Right hindlimb (tissue), 1 donor: ENCODE measurements at regions not wholly inside any gene's neighbourhood (a gene's known extent, or its start where the extent isn't known, plus 50 kb on each side); places are given as distances from the start of the nearest gene placed in this dataset.

Experiments used
- DNase-seq: peaks from one replicate; pipeline ENCODE4 v3.0.0-alpha.2; 2018

GRCh38 chr9:7287986-7288385 is 511.6 kb downstream of the DMAC1 start:
- no peak for DNase-seq

DNA sequence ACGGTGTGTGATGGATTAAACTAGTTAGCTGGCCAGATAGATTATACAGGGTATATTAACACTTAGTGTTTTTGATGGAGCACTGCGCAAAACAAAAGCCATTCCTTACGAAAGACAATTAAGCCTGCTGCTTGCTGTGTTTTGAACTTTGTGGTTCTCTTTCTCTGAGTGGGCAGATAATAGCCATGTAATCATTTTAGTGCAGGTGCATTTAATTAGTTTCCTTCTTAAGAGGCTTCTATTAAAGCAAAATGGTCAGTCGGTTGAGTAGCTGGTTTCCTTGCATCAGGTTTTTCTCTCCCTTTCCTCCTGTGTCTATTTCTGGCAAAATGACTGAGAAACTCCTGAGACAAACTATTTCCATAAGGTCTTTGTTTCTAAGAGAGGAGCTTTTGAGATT is 512.5 kb downstream of the DMAC1 start:
- no peak for DNase-seq

GRCh38 chr9:7286101-7286500 is 513.5 kb downstream of the DMAC1 start:
- DNase-seq = no peak

DNA sequence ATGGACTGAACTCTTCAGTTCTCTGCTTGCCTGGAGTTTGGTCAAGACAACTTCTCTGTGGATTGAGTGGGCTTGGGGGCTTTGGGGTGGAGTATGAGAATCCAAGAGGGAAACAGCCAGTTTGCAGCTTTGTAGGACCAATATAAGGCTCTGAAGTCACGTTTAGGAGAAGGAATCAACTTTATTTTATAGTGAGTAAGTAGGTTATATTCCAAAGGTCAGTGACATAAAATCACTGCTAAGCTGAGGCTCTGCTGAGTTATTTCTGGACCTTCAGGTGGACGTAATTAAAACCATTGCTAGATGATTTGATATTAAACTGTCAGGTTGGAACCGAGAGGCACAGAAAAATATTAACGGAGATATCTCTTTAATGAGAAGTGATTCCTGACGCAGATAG is 514.4 kb downstream of the DMAC1 start:
- DNase-seq = no peak

DNA sequence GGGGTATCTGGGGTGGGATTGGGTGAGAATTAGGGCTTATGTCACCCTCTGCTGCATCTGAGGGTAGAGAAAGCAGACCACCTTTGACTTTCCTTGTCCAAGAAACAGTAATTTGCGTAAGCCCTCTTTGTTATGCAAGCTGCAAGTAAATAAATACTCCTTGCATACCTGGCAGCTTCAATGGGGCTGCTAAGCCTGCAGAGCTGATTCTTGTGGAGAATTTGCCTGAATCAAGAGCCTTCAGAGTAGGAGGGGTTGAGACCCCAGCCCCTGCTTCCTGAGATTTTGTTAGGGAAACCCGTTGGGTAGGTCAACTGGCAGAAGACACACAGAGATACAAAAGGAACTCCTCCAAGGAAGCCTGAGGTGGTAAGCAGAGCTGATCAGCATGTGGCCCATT is 515.1 kb downstream of the DMAC1 start:
- DNase-seq = no peak

GRCh38 chr9:7284117-7284516 is 515.5 kb downstream of the DMAC1 start:
- no peak for DNase-seq

DNA sequence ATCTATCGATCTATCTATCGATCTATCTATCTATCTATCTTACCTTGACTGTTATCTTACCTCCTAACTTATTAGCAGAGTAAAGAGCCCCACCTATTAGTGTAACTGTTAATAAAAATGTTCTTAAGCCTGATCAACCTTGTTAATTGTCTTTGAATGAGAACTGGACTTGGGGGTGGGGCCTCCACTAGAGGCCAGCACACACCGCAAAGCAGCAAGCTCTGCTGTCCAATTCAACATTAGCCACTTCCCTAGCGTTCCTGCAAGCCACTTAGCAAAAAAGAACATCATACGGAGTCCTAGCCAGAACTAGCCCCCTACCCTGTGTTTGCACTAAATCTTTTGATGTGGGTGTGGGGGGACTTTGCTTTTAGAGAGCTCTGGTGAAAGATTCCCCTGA is 515.8 kb downstream of the KDM4C start:
- peak; percentile 30 for DNase-seq

DNA sequence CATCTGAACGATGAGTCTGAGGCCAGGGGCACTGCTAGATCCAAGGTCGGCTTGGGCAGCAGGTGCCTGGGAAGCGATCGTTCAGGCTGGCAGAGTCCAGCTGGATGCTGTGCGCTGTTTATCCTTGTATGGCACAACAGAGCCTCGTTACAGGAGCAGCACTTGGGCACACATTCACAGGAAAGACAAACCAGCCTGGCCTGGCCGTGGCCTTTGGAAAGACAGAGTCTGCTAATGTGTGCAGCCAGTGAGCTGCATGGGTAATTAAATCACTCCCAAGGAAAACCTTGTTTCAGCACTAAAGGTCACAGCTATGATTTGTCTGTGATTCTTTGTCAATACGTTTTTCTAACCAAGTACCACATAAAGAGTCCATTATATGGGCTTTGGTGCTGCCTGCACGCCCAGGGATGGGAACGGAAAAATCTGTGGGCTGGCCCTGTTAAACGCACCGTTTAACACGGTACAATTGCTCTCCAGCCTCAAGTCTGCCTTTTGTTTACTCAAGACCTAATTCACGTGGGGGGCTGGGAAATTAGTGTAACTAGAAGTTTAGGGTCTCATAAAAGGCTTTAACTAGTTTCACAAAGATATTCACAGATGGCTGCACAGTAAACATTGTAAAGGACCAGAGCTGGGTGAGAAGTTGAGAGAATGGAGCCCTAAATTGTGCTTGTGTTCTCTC is 509.3 kb downstream of the KDM4C start:
- peak; percentile 25 for DNase-seq

- no peak for DNase-seq
Observed at GRCh38 chr9:7265181-7265580, 507.4 kb downstream of the KDM4C start.

GRCh38 chr9:7259544-7260241 is 501.9 kb downstream of the KDM4C start:
- DNase-seq = no peak

DNA sequence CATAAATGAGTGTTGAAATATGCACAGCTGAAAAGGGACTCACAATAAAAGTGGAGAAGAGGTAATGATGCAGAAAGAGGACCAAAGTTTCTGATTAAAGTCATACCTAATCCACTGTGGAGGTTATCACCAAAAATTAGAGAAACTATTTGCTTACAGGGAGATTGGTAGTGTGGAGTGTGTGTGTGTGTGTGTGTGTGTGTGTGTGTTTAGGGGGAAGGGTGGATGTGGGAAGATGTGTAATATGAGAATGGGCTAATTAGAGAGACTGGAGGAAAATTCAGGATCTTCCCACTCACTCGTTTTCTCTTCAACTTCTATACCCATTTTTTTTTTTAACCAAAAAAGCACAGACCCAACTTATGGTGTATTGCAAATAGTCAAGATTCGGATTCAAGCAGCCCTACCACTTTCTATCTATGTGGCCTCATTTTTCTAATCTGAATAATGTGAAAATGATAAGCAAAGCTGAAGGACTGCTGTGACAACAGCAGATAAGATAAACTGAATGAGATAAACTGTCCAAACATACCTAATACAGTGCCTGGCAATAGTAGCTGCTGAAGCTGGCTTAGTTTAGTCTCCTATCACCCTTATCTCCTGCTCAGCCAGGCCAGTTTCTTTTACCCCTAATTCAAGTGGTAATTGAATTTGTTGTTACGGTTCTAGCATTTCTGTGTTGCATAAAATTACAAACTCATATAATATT is 501.1 kb downstream of the KDM4C start:
- DNase-seq = no peak

DNA sequence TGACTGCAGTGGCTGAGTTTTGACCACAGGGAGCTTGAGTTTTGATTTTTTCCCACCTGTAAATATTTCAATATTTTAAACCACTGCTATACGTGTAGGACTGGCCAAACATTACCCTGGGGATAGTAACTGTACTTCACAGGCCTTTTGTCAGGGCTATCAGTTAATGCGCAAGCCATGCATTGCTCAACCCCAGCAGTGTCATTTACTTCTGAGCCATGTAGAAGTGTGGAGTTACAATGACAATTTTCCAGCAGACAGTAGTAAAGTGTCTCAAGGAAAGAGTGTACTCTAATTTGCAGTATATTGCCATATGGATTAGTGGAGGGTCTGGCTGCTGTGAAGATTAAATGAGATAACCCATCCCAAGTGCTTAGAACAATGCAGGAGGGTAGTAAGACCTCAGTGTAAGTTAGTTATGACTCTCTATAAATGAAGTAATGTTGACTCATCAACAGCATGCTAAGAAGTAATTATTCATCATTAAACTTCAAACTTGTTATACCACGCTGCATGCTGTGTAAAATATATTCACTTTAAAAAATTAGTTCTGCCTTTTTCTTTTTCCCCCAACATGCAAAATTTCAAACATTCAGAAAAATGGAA is 489.2 kb downstream of the KDM4C start:
- DNase-seq = no peak

DNA sequence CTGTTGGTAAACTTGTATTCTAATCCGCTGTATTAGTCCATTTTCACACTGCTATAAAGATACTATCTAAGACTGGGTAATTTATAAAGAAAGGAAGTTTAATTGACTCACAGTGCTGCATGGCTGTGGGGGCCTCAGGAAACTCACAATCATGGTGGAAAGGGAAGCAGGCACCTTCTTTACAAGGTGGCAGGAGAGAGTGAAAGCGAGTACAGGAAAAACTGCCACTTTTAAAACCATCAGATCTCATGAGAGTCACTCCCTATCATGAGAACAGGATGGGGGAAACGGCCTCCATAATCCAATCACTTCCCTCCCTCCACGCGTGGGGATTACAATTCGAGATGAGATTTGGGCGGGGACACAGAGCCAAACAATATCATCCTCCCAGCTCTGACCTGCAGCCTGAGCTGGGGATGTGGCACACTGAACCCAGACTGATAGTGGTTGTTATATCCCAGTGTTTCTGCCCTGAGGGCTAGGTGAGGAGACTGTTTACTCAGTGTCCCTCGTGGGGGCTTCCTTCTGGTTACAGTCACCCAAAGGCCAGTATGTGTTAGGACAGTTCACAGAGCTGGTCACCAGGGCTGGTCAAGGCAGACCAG is 488.3 kb downstream of the KDM4C start:
- DNase-seq = no peak

DNA sequence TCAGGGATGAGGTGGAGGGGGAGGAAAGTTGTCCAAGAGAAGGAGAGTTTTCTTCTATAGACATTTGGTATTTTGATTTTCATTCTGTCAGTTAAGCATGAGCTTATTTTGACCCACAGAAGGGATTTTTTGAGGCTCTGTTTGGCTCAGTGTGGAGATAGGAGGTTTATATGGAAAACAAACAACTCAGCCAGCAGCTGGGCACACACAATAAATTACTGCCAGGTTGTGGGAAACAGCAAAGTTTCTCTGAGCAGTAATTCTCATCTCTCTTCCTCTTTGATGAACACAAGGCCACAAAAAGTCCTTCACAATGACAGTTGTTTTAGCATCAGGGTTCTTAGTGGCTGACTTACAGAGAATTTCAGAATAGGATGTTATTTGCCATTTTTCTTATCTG is 486.1 kb downstream of the KDM4C start:
- DNase-seq = no peak

DNA sequence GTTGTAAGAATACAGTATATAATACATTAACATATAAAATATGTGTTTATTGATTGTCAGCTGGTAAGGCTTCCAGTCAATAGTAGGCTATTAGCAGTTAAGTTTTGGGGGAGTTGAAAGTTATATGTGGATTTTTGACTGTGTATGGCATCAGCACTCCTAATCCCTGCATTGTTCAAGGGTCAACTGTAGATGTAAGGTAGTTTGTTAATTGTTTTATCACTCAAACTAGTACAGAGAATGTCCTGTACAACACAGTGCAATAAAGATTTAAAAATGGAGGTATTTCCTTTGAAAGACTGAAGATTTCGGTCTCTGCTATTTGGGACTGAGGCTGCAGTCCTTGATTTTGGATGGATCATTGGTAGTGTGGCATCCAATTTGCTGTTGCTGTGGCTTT is 484.4 kb downstream of the KDM4C start:
- DNase-seq = no peak

DNA sequence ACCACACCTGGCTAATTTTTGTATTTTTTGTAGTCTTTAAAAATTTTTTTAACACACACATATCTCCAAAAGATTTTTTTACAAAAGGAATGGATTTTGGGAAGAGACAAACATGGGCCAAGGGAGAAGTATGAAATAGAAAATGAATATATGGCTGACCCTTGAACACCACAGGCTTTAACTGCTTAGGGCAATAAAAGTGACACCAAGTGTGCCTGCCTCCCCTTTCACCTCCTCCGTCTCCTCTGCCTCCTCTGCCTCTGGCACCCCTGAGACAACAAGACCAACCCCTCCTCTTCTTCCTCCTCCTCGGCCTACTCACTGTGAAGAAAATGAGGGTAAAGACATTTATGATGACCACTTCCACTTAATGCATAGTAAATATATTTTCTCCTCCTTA is 483.9 kb downstream of the KDM4C start:
- DNase-seq = no peak

DNA sequence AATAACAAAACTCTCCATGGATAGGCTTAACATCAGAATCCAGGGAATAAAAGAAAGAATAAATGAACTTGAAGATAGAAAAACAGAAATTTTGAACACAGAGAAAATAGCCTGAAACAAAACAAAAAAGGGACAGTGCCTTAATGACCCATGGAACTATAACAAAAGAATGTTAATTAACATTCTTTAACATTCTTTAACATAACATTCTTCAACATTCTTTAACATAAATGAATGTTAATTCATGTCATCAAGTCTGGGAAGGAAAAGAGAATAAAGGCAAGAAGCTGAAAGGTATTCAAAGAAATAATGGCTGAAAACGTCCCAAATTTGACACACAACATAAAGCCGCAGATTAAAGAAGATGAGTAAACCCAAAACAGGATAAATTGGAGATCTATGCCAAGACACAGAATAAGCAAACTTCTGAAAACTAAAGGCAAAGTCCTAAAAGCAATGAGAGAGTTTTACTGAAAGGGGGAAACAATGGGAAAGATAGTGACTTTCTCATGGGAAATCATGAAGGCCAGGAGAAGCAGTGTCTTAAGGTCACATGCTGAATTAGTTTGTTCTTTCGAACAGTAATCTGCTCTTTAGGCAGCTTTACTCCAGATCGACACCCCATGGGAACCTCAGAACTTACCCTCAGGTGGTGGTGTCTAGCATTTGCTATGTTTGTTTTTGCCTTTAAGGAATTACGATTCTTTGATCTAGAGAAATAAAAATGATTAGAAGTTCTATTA is 483.0 kb downstream of the KDM4C start:
- DNase-seq = no peak

DNA sequence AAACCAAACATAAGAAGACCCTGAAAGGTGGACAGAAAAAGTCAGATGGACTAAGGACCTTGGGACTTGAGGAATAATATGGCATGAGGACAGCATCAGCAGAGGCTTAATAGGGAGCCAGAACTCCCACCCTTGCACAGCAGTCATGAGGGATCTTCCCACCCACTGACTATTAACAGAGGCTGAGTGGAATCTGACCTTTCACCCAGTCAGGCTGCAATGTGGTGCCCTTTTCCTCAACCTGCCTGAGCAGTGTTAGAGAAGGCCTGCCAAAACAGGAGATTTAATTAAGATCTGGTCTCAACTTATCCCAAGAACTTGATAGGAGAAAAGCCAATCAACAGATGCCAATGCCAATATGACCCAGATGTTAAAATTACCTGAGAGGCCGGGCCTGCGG is 481.9 kb downstream of the KDM4C start:
- DNase-seq = no peak

DNA sequence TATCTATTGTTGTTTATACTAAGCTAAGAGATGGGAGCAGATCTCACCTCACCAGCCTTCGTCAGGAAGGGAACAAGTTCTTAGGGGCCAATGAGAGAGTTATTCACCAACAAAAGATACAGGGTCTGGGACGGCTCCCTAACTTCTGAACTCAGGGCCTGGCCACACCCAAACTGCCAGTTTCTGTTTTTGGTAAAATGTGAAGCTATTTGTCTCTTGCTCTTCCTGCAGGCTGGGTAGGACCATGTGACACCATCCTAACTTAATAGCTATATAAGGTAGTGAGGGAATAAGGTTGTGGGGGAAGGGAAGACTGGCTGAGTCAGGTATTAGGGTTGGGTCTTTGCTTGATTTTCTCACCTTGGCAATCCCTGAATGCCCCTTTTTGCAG is 480.5 kb downstream of the KDM4C start:
- DNase-seq = no peak

DNA sequence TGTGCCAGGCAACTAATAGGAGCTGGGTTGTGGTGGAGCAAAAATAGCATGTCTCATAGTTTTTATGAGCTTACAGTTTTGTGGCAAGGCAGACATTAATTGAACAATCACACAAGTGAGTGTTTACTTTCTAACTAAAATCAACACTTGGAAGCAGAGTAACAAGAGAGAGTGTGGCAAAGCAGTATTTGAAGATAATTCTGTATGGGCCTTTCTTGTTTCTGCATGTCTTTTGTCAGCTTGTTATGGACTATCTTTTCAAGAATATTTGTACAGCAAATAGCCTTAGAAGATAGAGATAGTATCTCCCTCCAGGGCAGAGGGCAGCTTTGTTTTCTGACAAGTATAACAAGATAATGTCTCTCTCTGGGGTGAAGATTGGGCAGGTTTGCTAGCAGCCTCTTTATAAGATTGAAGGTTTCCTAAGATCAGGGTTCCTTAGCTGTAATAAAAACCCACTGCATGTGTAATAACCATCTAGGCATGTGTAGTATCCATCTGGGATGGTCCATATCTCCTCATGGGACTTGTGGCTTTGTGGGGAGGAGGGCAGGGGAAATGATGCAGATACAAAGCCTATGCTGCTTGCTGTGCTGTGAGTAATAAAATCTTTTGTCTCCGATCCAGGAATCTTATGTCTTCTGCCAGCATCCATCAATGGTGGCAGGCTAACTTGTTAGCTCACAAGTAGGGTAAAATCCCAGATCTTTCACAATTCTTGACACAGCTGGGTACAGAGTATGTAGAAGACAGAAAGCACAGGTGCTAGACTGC is 479.9 kb downstream of the KDM4C start:
- DNase-seq = no peak

- DNase-seq = no peak
Observed at GRCh38 chr9:7236186-7236585, 478.4 kb downstream of the KDM4C start.

GRCh38 chr9:7234144-7234543 is 476.4 kb downstream of the KDM4C start:
- DNase-seq = no peak
